ENCODE measurements at regions not wholly inside any gene's neighbourhood (a gene's known extent, or its start where the extent isn't known, plus 50 kb on each side); places are given as distances from the start of the nearest gene placed in this dataset.

GRCh38 chr13:65756071-65756671, 1474.0 kb downstream of the PCDH9 start:
- TF ChIP-seq CTCF (conservative IDR thresholded peaks at IDR 0.05; ENCODE audit: low read length) (no peak), EZH2phosphoT487 (IDR thresholded peaks at IDR 0.05; ENCODE audit: borderline replicate concordance) (no peak)

Data from Loucy (cell line).